ENCODE measurements at regions not wholly inside any gene's neighbourhood (a gene's known extent, or its start where the extent isn't known, plus 50 kb on each side); places are given as distances from the start of the nearest gene placed in this dataset.
A peak's percentile ranks its signal among the peaks of the same experiment; 100 is the strongest.

GRCh38 chr15:69793431-69793780 is 304.3 kb downstream of the TLE3 start:
- H3K27me3 ChIP-seq (ENCODE audit: control insufficient read depth in 3 of 3, insufficient read depth in 3 of 3, low read length in 3 of 3): peaks cover 0 to 5% (median 0%) of the 10 kb centered on the region in 3 donors
- DNase-seq: peak in 1 of 2 donors; percentile 62
- peaks cover 0 to 10% (median 0%) of the 10 kb centered on the region in 3 donors for H3K4me1 ChIP-seq (ENCODE audit: control insufficient read depth in 3 of 3, insufficient read depth in 2 of 3, low read depth in 1 of 3, low read length in 2 of 3)
- H3K4me3 ChIP-seq (ENCODE audit: low read depth in 1 of 3, low read length in 3 of 3): no peak overlapping the region
- WGBS, 3 donors: 41 to 66% (median 54%) methylated on average over 9 of the region's 9 CpGs
- H3K36me3 ChIP-seq (ENCODE audit: control insufficient read depth in 3 of 3, insufficient read depth in 2 of 3, low read depth in 1 of 3, low read length in 3 of 3): no peaks in the 10 kb centered on the region
- no peak for FAIRE-seq
- H3K27ac ChIP-seq (ENCODE audit: low read depth in 1 of 3, low read length in 2 of 3): no peak overlapping the region
- peaks cover 0 to 9% of the 10 kb centered on the region in 2 donors for H3K9me3 ChIP-seq (ENCODE audit: control insufficient read depth in 2 of 2, insufficient read depth in 1 of 2, low read depth in 1 of 2, low read length in 1 of 2)

- FAIRE-seq: no peak
- 75 to 80% (median 80%) methylated on average over 9 of the region's 9 CpGs for WGBS, 3 donors
- H3K27me3 ChIP-seq (ENCODE audit: control insufficient read depth in 3 of 3, insufficient read depth in 3 of 3, low read length in 3 of 3): peaks cover 0 to 5% (median 0%) of the 10 kb centered on the region in 3 donors
- peaks cover 0 to 9% of the 10 kb centered on the region in 2 donors for H3K9me3 ChIP-seq (ENCODE audit: control insufficient read depth in 2 of 2, insufficient read depth in 1 of 2, low read depth in 1 of 2, low read length in 1 of 2)
- no peaks in the 10 kb centered on the region for H3K36me3 ChIP-seq (ENCODE audit: control insufficient read depth in 3 of 3, insufficient read depth in 2 of 3, low read depth in 1 of 3, low read length in 3 of 3)
- peaks cover 0 to 10% (median 0%) of the 10 kb centered on the region in 3 donors for H3K4me1 ChIP-seq (ENCODE audit: control insufficient read depth in 3 of 3, insufficient read depth in 2 of 3, low read depth in 1 of 3, low read length in 2 of 3)
- DNase-seq: no peak
- no peak overlapping the region for H3K27ac ChIP-seq (ENCODE audit: low read depth in 1 of 3, low read length in 2 of 3)
- no peak overlapping the region for H3K4me3 ChIP-seq (ENCODE audit: low read depth in 1 of 3, low read length in 3 of 3)
These were observed 303.8 kb downstream of the TLE3 start for GRCh38 chr15:69793781-69794451.

DNA sequence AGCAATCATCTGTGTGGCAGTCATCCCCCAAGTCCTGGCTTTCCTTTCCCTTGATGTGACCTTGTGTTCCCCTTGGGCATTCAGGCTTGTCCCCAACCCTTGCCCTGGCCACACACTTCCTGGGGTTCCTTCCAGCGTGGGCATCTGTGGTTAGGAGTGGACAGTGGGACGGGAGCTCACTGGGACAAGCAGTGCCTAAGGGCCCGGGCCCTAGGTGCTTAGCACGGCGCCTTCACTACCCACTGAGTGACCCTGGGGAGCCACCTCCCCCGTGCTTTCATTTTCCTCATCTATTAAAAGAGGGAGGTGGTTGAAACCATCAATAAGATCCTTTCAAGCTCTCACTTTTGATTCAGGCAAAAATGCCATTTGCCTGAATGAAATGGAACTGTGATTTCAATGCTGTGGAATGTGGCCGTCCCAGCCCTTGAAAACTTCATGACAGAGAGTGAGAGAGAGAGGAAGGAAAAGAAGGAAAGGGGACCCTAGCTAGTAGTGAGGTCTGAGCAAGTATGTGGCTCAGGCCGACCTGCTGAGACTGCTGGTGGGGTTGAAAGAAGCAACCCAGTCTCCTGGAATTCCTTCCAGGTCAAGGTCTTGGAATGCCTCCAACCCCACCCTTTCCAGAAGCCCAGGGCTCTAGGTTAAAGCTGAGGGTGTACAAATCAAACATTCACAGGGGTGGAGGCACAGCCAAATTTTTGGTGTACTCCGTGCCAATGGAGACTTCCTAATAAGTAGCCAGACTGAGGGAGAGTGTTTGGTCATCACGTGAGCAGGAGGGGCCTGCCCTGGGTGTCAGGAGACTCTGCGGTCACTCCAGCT is 302.9 kb downstream of the TLE3 start:
- Histone ChIP-seq H3K36me3 (ENCODE audit: control insufficient read depth in 3 of 3, insufficient read depth in 2 of 3, low read depth in 1 of 3, low read length in 3 of 3) (no peaks in the 10 kb centered on the region), H3K4me1 (ENCODE audit: control insufficient read depth in 3 of 3, insufficient read depth in 2 of 3, low read depth in 1 of 3, low read length in 2 of 3) (peaks cover 0 to 10% (median 0%) of the 10 kb centered on the region in 3 donors), H3K27me3 (ENCODE audit: control insufficient read depth in 3 of 3, insufficient read depth in 3 of 3, low read length in 3 of 3) (peaks cover 0 to 5% (median 0%) of the 10 kb centered on the region in 3 donors), H3K9me3 (ENCODE audit: control insufficient read depth in 2 of 2, insufficient read depth in 1 of 2, low read depth in 1 of 2, low read length in 1 of 2) (peaks cover 0 to 9% of the 10 kb centered on the region in 2 donors), H3K4me3 (ENCODE audit: low read depth in 1 of 3, low read length in 3 of 3) (no peak overlapping the region), H3K27ac (ENCODE audit: low read depth in 1 of 3, low read length in 2 of 3) (peak overlapping the region in 1 of 3 donors; percentile 17)
- DNase-seq (no peak), FAIRE-seq (no peak)
- WGBS, 3 donors: 62 to 78% (median 67%) methylated on average over 11 of the region's 11 CpGs

DNA sequence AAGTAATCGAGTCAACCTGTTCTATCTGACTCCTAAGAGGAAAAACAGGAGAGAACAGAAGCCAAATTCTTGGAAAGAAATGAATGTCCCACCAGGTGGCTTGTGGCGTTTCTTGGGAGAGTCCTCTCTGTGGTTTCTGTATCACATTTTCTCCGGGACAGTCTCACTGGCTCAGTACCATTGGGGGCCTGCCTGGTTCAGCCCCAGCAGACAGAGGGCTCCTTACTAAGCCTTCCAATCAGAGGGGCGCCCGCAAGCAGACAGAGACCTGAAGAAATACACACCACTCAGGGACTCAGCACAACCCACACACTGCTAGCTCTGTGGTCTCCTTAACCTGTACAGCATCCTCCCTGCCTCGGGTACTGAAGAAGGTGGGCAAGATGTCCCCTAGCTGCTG is 302.1 kb downstream of the TLE3 start:
- Histone ChIP-seq H3K4me1 (ENCODE audit: control insufficient read depth in 3 of 3, insufficient read depth in 2 of 3, low read depth in 1 of 3, low read length in 2 of 3) (peaks cover 0 to 10% (median 0%) of the 10 kb centered on the region in 3 donors), H3K27me3 (ENCODE audit: control insufficient read depth in 3 of 3, insufficient read depth in 3 of 3, low read length in 3 of 3) (peaks cover 0 to 2% (median 0%) of the 10 kb centered on the region in 3 donors), H3K27ac (ENCODE audit: low read depth in 1 of 3, low read length in 2 of 3) (no peak overlapping the region), H3K36me3 (ENCODE audit: control insufficient read depth in 3 of 3, insufficient read depth in 2 of 3, low read depth in 1 of 3, low read length in 3 of 3) (no peaks in the 10 kb centered on the region), H3K4me3 (ENCODE audit: low read depth in 1 of 3, low read length in 3 of 3) (no peak overlapping the region), H3K9me3 (ENCODE audit: control insufficient read depth in 2 of 2, insufficient read depth in 1 of 2, low read depth in 1 of 2, low read length in 1 of 2) (peaks cover 0 to 9% of the 10 kb centered on the region in 2 donors)
- FAIRE-seq (no peak), DNase-seq (no peak)
- WGBS, 3 donors: 63 to 92% (median 71%) methylated on average over 5 to 6 of the region's 6 CpGs

DNA sequence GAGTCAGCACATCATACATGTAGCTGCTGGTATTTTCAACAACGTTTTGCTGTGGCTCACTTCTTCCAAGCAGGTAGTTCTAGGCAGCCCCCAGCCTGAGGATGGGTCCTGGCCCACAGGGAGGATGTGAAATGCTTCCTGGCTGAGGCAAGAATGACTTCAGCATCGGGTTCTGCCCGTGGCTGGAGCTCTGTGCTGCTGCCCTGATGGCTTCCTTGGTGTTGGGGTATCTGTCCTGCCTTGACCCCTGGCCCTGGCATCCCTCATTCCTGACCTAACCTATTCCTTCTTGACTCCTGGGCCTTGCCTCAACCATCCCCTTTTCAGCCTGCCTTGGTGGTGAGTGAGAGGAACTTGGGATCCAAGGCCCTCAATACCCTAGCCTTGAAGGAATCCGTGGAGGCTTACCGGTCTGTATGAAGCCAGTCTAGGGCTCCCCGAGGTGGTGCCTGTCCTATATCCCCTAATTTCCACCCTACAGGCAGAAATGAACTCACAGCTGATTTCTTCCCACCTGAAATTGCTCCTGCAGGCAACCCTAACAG is 300.6 kb downstream of the TLE3 start:
- Histone ChIP-seq H3K27ac (ENCODE audit: low read depth in 1 of 3, low read length in 2 of 3) (no peak overlapping the region), H3K9me3 (ENCODE audit: control insufficient read depth in 2 of 2, insufficient read depth in 1 of 2, low read depth in 1 of 2, low read length in 1 of 2) (no peaks in the 10 kb centered on the region), H3K36me3 (ENCODE audit: control insufficient read depth in 3 of 3, insufficient read depth in 2 of 3, low read depth in 1 of 3, low read length in 3 of 3) (no peaks in the 10 kb centered on the region), H3K27me3 (ENCODE audit: control insufficient read depth in 3 of 3, insufficient read depth in 3 of 3, low read length in 3 of 3) (no peaks in the 10 kb centered on the region), H3K4me3 (ENCODE audit: low read depth in 1 of 3, low read length in 3 of 3) (no peak overlapping the region), H3K4me1 (ENCODE audit: control insufficient read depth in 3 of 3, insufficient read depth in 2 of 3, low read depth in 1 of 3, low read length in 2 of 3) (peaks cover 0 to 10% (median 0%) of the 10 kb centered on the region in 3 donors)
- FAIRE-seq (no peak), DNase-seq (no peak)
- 53 to 70% (median 60%) methylated on average over 6 of the region's 6 CpGs for WGBS, 3 donors

DNA sequence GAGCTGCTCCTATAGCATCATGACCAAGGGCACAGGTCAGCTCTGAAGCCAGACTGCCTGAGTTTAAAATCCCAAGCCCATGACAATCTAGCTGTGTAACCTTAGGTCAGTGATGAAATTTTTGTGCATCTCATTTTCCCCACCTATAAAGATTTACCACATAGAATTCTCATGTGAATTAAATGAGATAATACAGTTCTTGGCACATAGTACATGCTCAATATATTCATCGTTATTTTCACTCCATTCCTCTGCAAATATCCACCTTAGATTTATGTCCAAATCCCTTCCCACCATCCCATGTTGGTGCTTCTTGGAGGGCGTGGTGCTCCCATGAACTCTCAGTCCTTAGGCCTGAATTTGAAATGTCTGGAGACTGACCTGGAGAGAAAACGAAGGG is 300.1 kb downstream of the TLE3 start:
- WGBS, 3 donors: 91 to 98% (median 93%) methylated on average over 3 of the region's 3 CpGs
- no peak for FAIRE-seq

DNA sequence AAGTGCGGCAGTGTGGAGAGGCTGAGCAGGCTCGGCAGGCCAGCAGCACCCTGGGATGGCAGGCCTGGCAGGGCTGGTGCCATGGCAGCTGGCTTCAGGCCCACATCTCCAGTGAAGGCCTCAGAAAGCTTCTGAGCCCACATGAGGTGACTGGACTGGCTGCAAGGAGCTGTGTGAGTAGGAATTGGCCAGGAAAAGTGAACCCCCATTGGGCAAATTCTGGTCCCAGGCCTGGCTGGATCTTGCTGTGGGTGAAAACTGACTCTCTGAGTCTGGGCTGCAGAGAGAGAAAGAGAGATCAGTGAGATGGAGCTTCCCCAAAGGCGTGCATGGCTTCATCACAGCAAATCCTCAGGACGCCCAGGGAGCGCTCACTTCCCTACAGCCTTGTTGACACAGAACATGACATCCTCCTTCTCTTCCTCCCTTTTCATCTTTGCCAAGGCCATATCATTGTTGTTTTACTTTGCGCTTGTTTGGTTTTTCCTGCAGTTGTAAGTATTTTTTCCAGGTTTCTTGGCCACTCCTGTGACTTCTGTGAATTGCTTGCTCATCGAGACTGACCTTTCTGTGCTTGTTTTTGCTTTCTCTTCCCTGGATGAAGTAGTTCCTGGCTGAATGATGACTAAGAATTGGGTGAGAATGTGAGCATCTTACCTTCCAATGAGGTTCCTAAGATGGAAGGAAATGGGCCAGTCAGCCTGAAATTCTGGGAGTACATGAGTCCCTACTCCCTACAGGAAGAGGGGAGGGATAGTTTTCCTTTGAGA is 299.1 kb downstream of the TLE3 start:
- no peaks in the 10 kb centered on the region for H3K36me3 ChIP-seq (ENCODE audit: control insufficient read depth in 3 of 3, insufficient read depth in 2 of 3, low read depth in 1 of 3, low read length in 3 of 3)
- DNase-seq (no peak), FAIRE-seq (no peak)
- H3K4me3 ChIP-seq (ENCODE audit: low read depth in 1 of 3, low read length in 3 of 3): no peak overlapping the region
- H3K27ac ChIP-seq (ENCODE audit: low read depth in 1 of 3, low read length in 2 of 3): no peak overlapping the region
- no peaks in the 10 kb centered on the region for H3K27me3 ChIP-seq (ENCODE audit: control insufficient read depth in 3 of 3, insufficient read depth in 3 of 3, low read length in 3 of 3)
- H3K9me3 ChIP-seq (ENCODE audit: control insufficient read depth in 2 of 2, insufficient read depth in 1 of 2, low read depth in 1 of 2, low read length in 1 of 2): no peaks in the 10 kb centered on the region
- WGBS, 3 donors: 87 to 89% (median 88%) methylated on average over 7 of the region's 7 CpGs
- peaks cover 0 to 3% (median 0%) of the 10 kb centered on the region in 3 donors for H3K4me1 ChIP-seq (ENCODE audit: control insufficient read depth in 3 of 3, insufficient read depth in 2 of 3, low read depth in 1 of 3, low read length in 2 of 3)

More for the DNA sequence above, 300.1 kb downstream of the TLE3 start:
- no peak overlapping the region for H3K4me3 ChIP-seq (ENCODE audit: low read depth in 1 of 3, low read length in 3 of 3)
- H3K27me3 ChIP-seq (ENCODE audit: control insufficient read depth in 3 of 3, insufficient read depth in 3 of 3, low read length in 3 of 3): no peaks in the 10 kb centered on the region
- H3K9me3 ChIP-seq (ENCODE audit: control insufficient read depth in 2 of 2, insufficient read depth in 1 of 2, low read depth in 1 of 2, low read length in 1 of 2): no peaks in the 10 kb centered on the region
- H3K36me3 ChIP-seq (ENCODE audit: control insufficient read depth in 3 of 3, insufficient read depth in 2 of 3, low read depth in 1 of 3, low read length in 3 of 3): no peaks in the 10 kb centered on the region
- H3K27ac ChIP-seq (ENCODE audit: low read depth in 1 of 3, low read length in 2 of 3): no peak overlapping the region
- no peak for DNase-seq
- H3K4me1 ChIP-seq (ENCODE audit: control insufficient read depth in 3 of 3, insufficient read depth in 2 of 3, low read depth in 1 of 3, low read length in 2 of 3): peaks cover 0 to 10% (median 0%) of the 10 kb centered on the region in 3 donors

DNA sequence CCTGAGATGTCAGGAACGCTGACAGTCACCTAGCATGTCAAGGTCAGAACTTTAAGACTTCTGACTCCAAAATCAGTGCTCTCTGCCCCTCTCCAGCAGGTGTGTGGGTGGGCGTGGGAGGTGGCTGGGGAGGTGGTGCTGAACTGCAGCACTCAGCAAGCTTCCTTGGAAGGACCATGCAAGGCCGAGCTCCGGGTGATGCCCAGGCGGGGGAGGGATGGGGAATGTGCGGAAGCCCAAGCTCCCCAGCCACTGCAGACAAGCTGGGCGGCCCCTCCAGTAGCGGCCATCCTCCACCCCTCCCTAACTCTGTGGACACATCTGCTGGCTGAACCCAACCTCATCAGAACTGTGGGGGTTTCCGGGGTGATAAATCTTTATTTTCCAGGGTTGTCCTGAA is 296.6 kb downstream of the TLE3 start:
- H3K36me3 ChIP-seq (ENCODE audit: control insufficient read depth in 3 of 3, insufficient read depth in 2 of 3, low read depth in 1 of 3, low read length in 3 of 3): no peaks in the 10 kb centered on the region
- DNase-seq (no peak), FAIRE-seq (no peak)
- H3K27ac ChIP-seq (ENCODE audit: low read depth in 1 of 3, low read length in 2 of 3): no peak overlapping the region
- H3K4me3 ChIP-seq (ENCODE audit: low read depth in 1 of 3, low read length in 3 of 3): no peak overlapping the region
- 66 to 77% (median 70%) methylated on average over 9 of the region's 9 CpGs for WGBS, 3 donors
- H3K9me3 ChIP-seq (ENCODE audit: control insufficient read depth in 2 of 2, insufficient read depth in 1 of 2, low read depth in 1 of 2, low read length in 1 of 2): no peaks in the 10 kb centered on the region
- peaks cover 0 to under 1% (median under 1%) of the 10 kb centered on the region in 3 donors for H3K27me3 ChIP-seq (ENCODE audit: control insufficient read depth in 3 of 3, insufficient read depth in 3 of 3, low read length in 3 of 3)
- no peaks in the 10 kb centered on the region for H3K4me1 ChIP-seq (ENCODE audit: control insufficient read depth in 3 of 3, insufficient read depth in 2 of 3, low read depth in 1 of 3, low read length in 2 of 3)

Data from small intestine (tissue), 7 donors.